BE2C (cell line): ENCODE measurements at regions not wholly inside any gene's neighbourhood (a gene's known extent, or its start where the extent isn't known, plus 50 kb on each side); places are given as distances from the start of the nearest gene placed in this dataset.

Experiments
- DNase-seq: peaks from one replicate; pipeline ENCODE4 v3.0.0-alpha.2; 2020
- H3K27me3 ChIP-seq: fragments of 250-450 bp; sonication (Bioruptor Pico); 2 replicates; pipeline ENCODE4 v1.5.1; 2020; ENCODE audit warnings: mild to moderate bottlenecking
- H3K36me3 ChIP-seq: fragments of 250-450 bp; sonication (Bioruptor Pico); 2 replicates; pipeline ENCODE4 v1.5.1; 2020; ENCODE audit warnings: mild to moderate bottlenecking
- H3K4me1 ChIP-seq: fragments of 250-450 bp; sonication (Bioruptor Pico); 2 replicates; pipeline ENCODE4 v1.5.1; 2020
- H3K4me3 ChIP-seq: 2 replicates; pipeline ENCODE4 v1.5.1; 2011; ENCODE audit warnings: low read depth, low read length
- H3K9me3 ChIP-seq: fragments of 250-450 bp; sonication (Bioruptor Pico); 2 replicates; pipeline ENCODE4 v1.5.1; 2020
- CTCF ChIP-seq: IDR thresholded peaks from 2 replicates; pipeline ENCODE4 v1.5.1; 2012; ENCODE audit warnings: mild to moderate bottlenecking, low read depth, low read length

GRCh38 chr3:107275511-107275910, 101.7 kb upstream of the CCDC54 start:
- H3K27me3 ChIP-seq = peaks cover 12% of the 10 kb centered on the region
- TF ChIP-seq CTCF = no peak
- no peaks in the 10 kb centered on the region for H3K9me3 ChIP-seq
- H3K36me3 ChIP-seq = no peaks in the 10 kb centered on the region
- H3K4me1 ChIP-seq = no peaks in the 10 kb centered on the region
- no peak overlapping the region for H3K4me3 ChIP-seq
- DNase-seq = no peak

- no peak for DNase-seq
- Histone ChIP-seq H3K4me1 (no peaks in the 10 kb centered on the region), H3K9me3 (no peaks in the 10 kb centered on the region), H3K27me3 (peaks cover 7% of the 10 kb centered on the region; the same call in 1 of the 2 replicates), H3K4me3 (no peak overlapping the region), H3K36me3 (no peaks in the 10 kb centered on the region)
- TF ChIP-seq CTCF = no peak
These were observed 93.3 kb upstream of the CCDC54 start for GRCh38 chr3:107283948-107284347.

GRCh38 chr3:107284612-107285011, 92.6 kb upstream of the CCDC54 start:
- Histone ChIP-seq H3K9me3 (no peaks in the 10 kb centered on the region), H3K4me1 (no peaks in the 10 kb centered on the region), H3K27me3 (peaks cover 6% of the 10 kb centered on the region; the same call in 1 of the 2 replicates), H3K4me3 (no peak overlapping the region), H3K36me3 (no peaks in the 10 kb centered on the region)
- DNase-seq = no peak
- no peak for TF ChIP-seq CTCF

GRCh38 chr3:107285197-107285596, 92.0 kb upstream of the CCDC54 start:
- no peak for TF ChIP-seq CTCF
- no peak for DNase-seq

GRCh38 chr3:107289354-107289753, 87.9 kb upstream of the CCDC54 start:
- Histone ChIP-seq H3K9me3 (no peaks in the 10 kb centered on the region), H3K4me3 (no peak overlapping the region), H3K27me3 (no peaks in the 10 kb centered on the region), H3K36me3 (no peaks in the 10 kb centered on the region), H3K4me1 (no peaks in the 10 kb centered on the region)
- no peak for DNase-seq
- TF ChIP-seq CTCF = no peak

More at GRCh38 chr3:107285197-107285596, 92.0 kb upstream of the CCDC54 start:
- H3K27me3 ChIP-seq = peaks cover 4% of the 10 kb centered on the region; the same call in 1 of the 2 replicates
- H3K4me1 ChIP-seq = no peaks in the 10 kb centered on the region
- no peak overlapping the region for H3K4me3 ChIP-seq
- H3K9me3 ChIP-seq = no peaks in the 10 kb centered on the region
- H3K36me3 ChIP-seq = no peaks in the 10 kb centered on the region

GRCh38 chr3:107294117-107294516, 83.1 kb upstream of the CCDC54 start:
- H3K27me3 ChIP-seq = no peaks in the 10 kb centered on the region
- no peak for TF ChIP-seq CTCF
- no peak for DNase-seq
- H3K4me3 ChIP-seq = no peak overlapping the region
- no peaks in the 10 kb centered on the region for H3K36me3 ChIP-seq
- H3K4me1 ChIP-seq = no peaks in the 10 kb centered on the region
- no peaks in the 10 kb centered on the region for H3K9me3 ChIP-seq
